GM19351 (cell line): ENCODE measurements at regions not wholly inside any gene's neighbourhood (a gene's known extent, or its start where the extent isn't known, plus 50 kb on each side); places are given as distances from the start of the nearest gene placed in this dataset.
A peak's percentile ranks its signal among the peaks of the same experiment; 100 is the strongest.

Experiments used
- ATAC-seq: cut with Tn5 transposase; IDR thresholded peaks from one replicate; pipeline ENCODE4 v1.9.1; 2021; ENCODE audit warnings: mild to moderate bottlenecking, moderate library complexity; ENCODE audit not compliant: unreplicated experiment

DNA sequence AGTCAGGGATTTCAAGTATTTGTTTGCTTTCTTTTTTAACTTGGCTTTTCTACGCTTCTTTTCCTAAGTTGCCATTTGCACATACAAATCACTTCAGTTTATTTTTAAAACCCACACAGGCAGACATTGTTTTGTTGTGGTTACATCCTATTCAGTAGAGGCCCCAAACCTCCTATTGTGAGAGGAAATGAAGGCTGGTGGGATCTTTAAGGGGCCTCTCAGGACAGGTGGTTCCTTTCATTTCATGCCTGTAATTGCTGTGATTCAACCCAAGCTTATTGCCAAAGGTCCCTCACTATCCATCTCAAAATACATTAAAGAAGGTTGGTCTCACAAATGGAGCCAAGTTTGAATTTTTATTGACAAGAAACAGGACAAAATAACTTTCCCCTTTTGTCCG is 257.1 kb downstream of the ADAMTS20 start:
- ATAC-seq = no peak

DNA sequence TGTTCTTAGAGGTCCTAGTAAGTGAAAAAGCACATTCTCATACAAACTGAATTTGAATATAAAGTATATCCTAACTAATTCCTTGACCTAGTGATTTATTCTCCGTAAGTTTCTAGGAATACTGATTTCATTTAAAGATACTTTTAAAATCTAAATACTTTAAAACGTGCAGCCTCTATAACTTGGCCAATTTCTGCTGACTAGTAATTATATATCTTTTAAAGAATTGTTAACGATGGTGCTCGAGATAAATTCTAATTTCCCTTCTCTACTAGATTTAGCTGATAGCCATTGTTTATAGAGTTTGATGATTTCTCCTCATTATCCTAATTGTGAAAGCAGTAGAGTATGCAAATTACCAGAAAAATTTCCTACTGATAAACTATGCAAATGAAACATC is 257.9 kb downstream of the ADAMTS20 start:
- no peak for ATAC-seq

DNA sequence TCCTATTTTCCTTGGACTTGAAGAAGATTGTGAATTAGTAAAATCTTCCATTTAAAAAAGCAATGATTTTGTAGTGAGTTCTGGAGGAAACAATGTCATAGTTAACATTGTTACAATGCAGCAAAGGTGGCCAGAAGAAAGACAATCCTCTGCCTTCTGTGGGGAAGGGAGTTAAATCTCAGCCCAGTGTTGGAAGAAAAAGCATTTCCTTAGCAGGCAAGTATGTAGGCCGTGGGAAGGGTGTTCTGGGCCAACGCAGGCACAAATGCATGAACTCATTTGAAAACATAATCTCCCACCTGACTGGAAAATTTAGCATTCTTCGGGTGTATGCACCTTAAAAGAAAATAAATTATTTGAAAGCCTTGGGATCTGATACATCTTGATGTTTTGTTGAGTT is 258.6 kb downstream of the ADAMTS20 start:
- ATAC-seq = no peak

DNA sequence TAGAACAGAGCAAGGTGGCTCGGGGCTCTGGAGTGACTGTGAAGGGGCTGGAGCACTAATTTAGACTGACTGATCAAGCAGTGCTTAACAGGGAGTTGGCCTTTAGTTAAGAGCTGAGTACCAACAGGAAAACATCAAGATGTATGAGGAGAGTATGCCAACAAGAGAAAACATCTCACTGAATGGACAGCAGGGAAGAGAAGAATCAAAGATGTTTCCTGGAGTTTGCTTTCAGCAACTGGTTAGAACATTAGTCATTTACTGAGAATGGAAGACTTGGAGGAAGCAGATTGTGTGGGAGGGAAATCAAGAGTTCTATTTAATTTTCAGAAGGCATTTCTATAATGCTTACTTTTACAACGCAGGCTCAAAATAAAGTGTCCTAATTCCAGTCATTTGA is 259.3 kb downstream of the ADAMTS20 start:
- ATAC-seq = no peak

DNA sequence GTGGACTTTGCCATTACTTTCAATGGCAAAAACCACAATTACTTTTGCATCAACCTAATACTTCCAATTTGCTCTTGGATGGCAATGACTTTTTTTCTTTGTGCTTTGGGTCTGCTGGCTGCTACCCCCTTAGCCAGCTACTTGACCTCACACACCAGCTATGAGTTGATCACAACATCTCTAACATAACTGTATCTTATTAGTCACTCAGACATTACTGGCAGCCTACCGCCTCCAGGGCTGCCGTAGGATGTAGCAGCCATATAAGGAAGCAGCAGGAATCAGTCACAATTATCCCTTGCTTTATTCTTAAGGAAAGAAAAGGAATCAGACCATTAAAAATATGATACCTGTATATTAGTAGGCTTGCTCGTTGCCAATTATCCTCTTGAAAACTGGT is 260.5 kb downstream of the ADAMTS20 start:
- no peak for ATAC-seq

DNA sequence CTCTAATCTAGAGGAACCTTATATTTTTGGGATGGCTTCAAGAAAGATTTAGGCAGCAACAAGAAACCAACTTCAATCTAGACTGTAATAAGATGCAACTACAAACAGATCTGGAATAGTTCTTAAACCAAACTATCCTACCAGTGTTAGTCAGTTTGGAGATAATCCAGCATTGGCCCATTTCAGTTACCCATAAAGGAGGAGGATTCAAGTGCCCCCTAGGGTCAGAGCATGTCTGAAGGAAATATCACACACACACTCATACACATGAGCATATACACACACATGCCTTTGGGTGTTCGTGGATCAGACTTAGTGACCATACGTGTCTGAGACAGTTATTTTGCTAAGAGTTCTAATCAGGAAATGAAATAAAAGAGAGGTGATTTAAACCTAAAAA is 261.2 kb downstream of the ADAMTS20 start:
- ATAC-seq = no peak

DNA sequence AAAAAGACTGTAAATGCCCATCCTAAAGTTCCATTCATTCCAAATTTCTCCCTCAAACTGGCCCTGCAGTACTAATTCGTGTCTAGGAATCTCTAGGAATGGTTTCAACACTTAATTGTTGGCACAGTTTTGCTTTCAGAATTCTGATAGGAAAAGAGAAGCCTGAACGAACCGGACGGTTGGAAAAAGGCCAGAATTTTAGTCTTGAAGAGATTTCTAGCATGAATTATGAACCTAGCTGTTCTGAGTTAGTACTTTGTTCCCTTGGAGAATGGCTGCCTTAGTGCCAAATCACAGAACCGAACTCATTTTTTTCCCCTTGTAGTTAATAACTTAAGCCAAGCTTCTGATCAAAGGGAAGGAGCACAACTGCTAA is 262.6 kb downstream of the ADAMTS20 start:
- ATAC-seq = no peak

DNA sequence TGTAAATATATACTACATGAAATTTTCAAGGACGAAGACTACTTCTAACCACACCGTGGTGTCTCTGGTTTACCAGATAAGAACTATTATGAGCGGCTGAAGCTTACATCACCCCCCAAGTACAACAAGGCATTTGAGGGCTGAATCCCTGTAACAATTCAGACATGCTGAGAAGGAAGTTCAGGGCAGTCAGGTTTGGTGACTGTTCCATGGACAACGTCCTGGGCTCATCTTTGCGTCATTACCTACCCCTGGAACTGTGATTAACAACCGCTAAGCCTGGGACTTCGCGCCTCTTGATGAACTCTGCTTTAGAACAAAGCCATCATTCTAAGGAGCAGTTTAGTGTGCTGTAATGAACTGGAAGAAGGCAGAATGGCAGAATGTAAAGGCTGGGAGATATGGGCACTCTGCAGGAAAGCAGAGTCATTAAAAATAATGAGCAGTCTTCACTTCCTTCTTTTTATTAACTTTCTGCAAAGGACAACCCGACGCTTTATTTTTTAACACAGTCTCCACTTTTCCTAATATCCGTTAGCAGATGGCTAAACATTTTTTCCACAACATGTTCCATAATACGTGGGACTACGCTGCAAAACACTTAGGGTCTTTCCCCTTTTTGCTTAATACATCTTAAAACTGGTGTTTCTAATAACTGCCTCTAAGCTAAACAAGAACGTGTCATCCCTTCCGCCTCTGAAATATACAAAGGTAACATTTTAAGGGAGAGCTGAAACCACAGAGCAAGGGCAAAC is 263.2 kb downstream of the ADAMTS20 start:
- no peak for ATAC-seq

DNA sequence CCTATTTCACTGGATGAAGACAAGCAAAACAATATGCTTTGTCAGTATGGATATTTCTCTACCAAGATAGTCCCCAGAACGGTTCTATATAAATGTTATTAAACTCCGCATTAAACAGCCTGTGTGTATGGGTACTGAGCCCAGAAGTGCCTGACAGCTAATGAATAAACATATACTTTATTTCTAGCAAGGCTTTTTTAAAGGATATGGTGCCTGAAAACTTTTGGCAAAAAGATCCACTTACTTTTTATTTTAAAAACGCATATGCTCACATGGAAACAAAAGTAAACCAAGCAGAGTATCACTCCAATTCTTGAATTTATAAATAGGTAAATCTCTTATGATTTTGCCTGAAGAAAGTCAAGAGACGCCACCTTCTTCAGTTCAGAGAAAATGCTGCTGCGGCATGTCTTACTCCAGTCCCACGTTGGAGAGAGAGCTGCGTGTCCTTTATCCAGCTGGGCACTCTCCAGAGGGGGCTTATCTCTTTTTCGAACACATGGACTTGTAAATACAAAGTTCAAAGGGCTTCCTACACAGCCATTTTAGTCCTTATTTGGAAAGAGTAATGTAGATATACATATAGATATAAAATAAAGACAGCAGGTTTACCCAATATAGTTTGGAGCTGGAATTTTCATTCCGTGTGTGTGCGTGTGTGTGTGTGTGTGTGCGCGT is 264.2 kb downstream of the ADAMTS20 start:
- no peak for ATAC-seq

DNA sequence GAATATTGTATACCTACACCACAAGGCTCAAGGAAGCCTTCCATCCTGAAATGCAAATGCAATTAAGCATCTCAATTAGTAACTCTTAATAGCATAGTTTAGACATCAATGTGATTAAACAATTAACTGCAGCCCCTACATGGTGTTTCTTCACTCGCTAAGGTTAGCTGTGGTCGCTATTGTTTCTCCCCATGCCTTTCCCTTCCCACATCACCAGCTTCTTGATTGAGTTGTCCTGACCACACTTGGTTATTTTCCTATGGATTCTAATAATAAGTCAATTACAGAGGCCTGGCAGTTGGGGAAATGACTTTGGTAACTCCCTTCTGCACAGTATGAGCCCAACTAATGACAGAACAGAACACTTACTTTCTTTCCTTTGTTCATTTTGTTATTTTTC is 265.0 kb downstream of the ADAMTS20 start:
- ATAC-seq = no peak

DNA sequence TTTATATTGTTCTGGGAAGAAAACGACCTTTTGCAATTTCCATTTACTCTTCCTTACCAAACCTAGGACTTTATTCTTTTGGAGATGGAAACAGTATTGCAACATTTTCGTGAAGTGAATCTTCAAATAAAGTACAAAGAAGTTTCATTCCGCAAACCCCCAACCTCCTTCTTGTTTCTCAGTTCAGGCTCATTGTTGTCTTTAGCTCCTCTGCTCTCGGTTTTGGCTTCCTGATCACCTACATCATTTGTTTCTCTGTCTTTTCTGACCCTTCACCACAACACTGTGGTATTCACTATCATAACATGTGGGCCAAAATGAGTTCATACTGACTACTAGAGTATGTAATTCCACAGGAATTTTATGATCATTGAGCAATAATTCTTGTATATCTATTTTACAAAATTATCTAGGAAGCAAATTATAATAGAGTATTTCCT is 266.8 kb downstream of the ADAMTS20 start:
- no peak for ATAC-seq

DNA sequence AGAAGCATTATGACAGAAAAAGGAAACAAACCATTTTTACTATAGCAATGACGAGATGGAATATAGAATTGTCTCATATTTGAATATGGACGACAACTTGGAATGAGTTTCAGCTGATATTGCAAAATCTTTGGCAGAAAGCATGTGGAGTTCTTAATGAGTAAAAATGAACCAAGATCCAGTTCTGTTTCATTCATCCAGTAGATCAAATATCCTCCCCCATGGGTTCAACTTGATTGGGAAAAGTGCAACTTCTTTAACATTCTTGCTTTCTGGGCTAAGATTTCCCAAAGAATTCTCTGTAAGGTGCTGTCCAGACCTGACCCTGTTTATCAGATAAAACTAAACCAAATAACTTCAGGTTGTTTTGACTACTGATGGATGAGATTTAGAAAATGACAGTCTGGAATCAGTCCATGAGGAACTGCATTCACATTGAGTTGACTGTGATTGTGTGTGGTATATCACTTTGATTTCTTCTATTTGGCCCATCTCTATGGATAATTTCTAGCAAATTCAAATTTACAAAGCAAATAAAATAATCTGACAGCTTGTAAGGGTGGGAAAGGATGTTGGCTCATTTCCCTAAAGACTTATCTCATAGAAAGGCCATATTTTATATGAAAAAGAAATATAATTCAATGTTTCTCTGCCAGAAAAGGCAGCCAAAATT is 267.4 kb downstream of the ADAMTS20 start:
- no peak for ATAC-seq

DNA sequence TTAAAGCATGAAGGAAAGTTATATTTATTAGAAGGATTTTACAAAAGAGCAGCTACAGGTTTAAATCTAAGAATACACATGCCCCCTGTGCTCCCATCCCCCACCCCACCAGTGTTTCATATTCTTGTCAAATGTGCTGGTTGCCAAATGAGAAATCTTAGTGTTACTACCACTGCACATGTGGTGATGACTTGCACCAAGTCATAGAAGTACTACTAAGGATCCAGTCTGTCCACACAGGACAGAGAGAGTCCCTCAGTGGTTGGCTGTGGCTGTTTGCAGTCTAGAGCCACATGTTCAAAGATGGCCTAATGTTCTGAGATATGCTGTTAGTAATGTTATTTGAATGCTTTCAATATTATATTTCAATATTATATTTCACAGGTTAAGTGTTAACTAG is 268.8 kb downstream of the ADAMTS20 start:
- ATAC-seq = no peak

DNA sequence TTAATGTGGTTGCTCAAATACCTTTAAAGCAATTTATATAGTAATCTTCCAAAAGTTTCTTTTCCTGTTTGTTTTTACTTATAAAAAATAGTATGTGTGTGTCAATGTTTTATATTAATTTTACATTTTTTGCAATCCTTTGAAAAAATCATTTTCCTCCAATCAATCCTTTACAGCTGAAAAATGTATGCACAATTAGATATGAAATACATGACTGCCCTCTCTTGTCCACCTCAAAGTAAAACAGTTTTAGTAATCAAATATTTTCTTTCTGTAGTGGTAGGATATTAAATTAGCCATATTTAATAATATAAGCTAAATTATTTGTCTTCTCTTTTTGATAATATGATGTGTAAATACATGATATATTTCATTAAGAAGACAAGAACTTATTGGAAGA is 269.9 kb downstream of the ADAMTS20 start:
- ATAC-seq = no peak

DNA sequence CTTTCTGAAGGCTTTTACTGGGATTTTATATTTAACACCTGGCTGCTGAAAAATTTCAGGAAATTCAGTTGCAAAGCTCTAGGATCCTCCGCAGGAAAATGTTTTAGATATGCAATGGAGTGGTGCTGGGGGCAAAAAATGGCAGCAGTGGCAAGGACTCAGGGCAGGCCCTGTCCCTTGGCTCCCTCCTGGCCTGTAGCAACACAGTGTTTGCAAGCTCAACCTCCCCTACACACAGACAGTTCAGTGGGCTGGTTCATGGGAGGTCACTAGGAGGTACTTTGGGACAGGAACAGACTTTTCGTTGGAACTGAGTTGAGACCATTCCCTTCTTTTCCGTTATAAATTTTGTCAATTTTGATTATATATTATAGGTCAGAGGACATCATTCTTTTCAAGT is 270.4 kb downstream of the ADAMTS20 start:
- no peak for ATAC-seq

DNA sequence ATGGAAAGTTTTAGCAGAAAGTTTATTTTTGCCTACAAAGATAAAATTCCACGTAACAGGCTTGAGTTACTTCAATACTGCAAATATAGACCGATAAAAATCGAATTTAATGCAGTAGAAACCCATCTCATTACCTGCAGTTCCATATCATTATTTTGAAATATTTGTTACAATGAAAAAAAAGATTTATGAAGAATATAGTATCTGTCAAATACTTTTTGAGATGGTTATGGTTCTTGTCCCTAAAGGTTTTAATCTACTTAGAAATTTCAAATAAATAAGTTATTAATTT is 273.5 kb downstream of the ADAMTS20 start:
- ATAC-seq = no peak

DNA sequence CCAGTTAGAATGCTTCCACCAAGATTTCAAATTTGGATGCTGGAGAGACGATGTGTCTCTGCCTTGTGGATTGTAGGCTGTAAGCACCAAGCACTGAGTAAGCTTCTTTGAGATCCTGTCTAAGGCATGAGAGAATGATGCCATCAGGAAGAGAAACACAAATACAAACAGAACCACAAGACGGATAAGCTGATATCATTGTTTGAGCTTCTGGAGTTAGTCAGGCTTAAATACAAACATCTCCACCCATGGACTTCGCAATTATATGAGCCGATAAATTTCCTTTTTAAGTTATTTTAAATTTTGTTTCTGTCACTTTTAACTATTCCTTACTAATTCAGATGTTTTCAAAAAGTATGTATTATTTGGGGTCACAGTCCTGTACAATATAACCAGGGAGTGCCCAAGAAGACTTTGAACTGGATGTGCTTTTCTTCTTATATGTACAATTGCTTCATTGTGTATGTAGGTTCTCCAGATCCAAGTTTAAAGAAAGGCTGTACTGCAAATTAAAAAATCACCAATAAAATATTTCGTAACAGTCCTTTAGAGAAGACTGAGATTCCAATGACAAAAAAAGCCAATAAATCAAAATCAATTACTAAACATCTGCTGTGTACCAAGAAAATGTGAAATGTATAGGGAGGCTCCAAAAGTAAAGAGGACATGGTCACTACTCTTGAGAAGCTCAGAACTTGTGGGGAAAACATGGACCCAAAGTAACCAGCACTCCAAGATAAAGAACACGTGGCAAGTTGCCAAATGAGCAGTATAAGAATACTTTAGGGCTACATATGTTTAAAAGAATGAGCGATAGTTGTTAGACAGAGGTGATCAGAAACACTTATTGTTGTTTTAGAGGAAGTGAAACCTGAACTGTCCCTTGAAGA is 274.1 kb downstream of the ADAMTS20 start:
- peak; percentile 92 for ATAC-seq

DNA sequence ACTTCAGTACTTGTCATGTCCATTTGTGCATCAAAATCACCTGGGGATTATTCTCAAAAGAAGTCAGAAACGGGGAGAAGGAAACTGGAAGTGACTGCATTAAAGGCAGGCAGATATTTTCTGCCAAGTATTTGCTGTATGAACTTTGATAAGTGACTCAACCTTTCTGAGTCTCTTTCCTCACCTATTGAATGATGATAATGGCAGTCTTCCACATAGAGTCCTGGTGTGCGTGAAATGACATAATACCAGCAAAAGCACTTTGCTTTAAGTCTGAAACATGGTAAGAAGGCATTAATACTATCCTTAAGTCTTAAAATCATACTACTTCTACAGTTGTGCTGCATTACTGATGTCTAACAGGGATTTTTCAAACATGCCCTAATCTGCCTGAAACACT is 278.5 kb downstream of the ADAMTS20 start:
- no peak for ATAC-seq

DNA sequence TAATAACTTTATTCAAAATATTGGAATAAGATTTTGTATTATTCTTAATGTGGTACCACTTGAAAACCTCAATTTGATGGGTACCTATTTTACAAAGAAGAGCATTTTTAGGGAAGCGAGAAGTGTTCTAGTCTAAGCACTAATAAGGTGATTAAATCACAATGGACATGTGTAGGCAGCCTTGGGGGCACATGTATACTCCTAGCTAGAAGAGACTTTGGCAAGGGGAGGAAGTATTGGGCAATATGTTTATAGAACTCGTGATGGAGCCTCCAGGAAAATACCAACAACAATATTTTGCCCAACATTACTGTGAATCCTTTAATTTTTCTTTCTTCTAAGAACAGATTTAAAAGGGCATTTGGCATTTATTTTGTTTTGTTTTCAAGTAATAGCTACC is 280.3 kb downstream of the ADAMTS20 start:
- no peak for ATAC-seq

DNA sequence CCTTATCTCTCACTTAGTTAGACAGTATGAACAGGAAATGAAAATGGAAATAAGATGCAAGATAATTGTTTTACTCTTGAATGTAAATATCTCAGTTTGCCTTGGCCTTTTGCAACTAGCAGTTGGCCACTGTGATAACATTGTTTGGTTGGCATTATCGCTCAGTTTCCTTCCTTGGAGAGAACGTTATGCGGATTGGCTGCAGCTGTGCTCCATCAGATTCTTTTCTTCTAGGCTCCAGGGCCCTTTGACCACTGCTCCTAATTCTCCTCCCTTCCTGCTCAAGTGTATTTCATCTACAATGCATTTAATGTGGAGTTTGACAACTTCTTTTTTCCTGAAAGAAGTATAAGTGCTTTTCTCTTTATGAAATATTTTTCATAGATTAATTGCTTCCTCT is 284.2 kb downstream of the ADAMTS20 start:
- ATAC-seq = no peak

DNA sequence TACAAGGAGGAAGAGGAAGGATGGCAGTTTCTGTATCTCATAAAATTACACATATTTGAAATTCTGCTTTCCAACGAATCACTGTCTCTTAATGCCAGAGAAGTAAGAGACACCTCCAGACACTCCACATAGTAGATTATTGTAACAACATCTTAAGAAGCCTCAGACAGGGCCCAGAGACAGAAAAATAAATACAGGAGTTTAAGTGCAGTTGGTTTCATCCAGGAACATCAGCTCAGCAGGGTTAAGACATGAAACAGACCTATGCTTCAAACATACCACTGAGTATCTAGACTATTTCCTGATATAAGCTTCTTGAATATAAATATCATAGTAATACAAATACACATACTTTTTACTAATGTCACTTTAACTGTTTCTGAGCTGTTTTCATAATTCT is 290.3 kb downstream of the ADAMTS20 start:
- ATAC-seq = no peak
